HEK293 (cell line): ENCODE measurements at regions not wholly inside any gene's neighbourhood (a gene's known extent, or its start where the extent isn't known, plus 50 kb on each side); places are given as distances from the start of the nearest gene placed in this dataset.

ENCODE experiments used
- CTCF ChIA-PET: fragments of 350-600 bp; formaldehyde crosslinking; extraction: SDS; loops from one replicate; lab custom pipeline; 2021; ENCODE audit warnings: antibody characterized with exemption; lab: Yijun Ruan, JAX
- POLR2A ChIA-PET: fragments of 300-600 bp; formaldehyde crosslinking; extraction: SDS; loops from one replicate; lab custom pipeline; 2020; ENCODE audit warnings: antibody characterized with exemption, inconsistent platforms; lab: Yijun Ruan, JAX
- H3K27ac ChIP-seq: fragments of 200-500 bp; sonication (Bioruptor generic); 2 replicates; pipeline ENCODE4 v1.5.1; 2014; ENCODE audit warnings: low read depth, low read length, control low read depth, inconsistent platforms; ENCODE audit errors: extremely low read depth
- H3K36me3 ChIP-seq, 2 experiments: fragments of 200-500 bp in 1 of 2; sonication (Bioruptor generic) in 1 of 2; 1 replicate in 1 of 2; 2 replicates in 1 of 2; pipeline ENCODE4 v1.5.1; 2014 to 2017; ENCODE audit warnings: inconsistent platforms in 2 of 2, low read length in 2 of 2; ENCODE audit not compliant: control insufficient read depth in 2 of 2, insufficient read depth in 1 of 2
- H3K4me1 ChIP-seq: fragments of 200-500 bp; sonication (Bioruptor generic); 2 replicates; pipeline ENCODE4 v1.5.1; 2014; ENCODE audit warnings: mild to moderate bottlenecking, low read length, inconsistent platforms; ENCODE audit not compliant: control insufficient read depth, insufficient read depth
- H3K4me3 ChIP-seq: 2 replicates; pipeline ENCODE4 v1.5.1; 2011; ENCODE audit warnings: low read depth, mild to moderate bottlenecking, control low read depth, low read length, moderate library complexity
- H3K9me3 ChIP-seq: fragments of 200-500 bp; sonication (Bioruptor generic); 2 replicates; pipeline ENCODE4 v1.5.1; 2014; ENCODE audit warnings: low read depth, low read length, inconsistent platforms; ENCODE audit not compliant: control insufficient read depth, insufficient read depth
- HOXA7 ChIP-seq: sonication (generic); formaldehyde crosslinking; IDR thresholded peaks from 2 replicates; pipeline ENCODE4 v1.8.1; 2022; ENCODE audit warnings: missing genetic modification reagents, borderline replicate concordance
- KLF1 ChIP-seq: fragments of 450-650 bp; formaldehyde crosslinking; IDR thresholded peaks from 2 replicates; pipeline ENCODE4 v1.5.1; 2016; ENCODE audit warnings: missing biosample characterization, missing genetic modification characterization
- PBX3 ChIP-seq: sonication (generic); formaldehyde crosslinking; IDR thresholded peaks from 2 replicates; pipeline ENCODE4 v1.8.1; 2022; ENCODE audit warnings: mild to moderate bottlenecking, moderate library complexity, missing genetic modification reagents
- PRDM10 ChIP-seq: fragments of 450-650 bp; formaldehyde crosslinking; IDR thresholded peaks from 2 replicates; pipeline ENCODE4 v1.5.1; 2016; ENCODE audit warnings: missing biosample characterization, missing genetic modification characterization
- RBAK ChIP-seq: fragments of 450-650 bp; formaldehyde crosslinking; IDR thresholded peaks from 2 replicates; pipeline ENCODE4 v1.5.1; 2016; ENCODE audit warnings: missing biosample characterization, missing genetic modification characterization
- TCF7L2 ChIP-seq: IDR thresholded peaks from 2 replicates; pipeline ENCODE4 v1.6.1; 2011; ENCODE audit warnings: low read depth, mild to moderate bottlenecking, inconsistent platforms, low read length, moderate library complexity, borderline replicate concordance
- ZIC2 ChIP-seq: fragments of 450-650 bp; formaldehyde crosslinking; IDR thresholded peaks from 2 replicates; pipeline ENCODE4 v1.5.1; 2016; ENCODE audit warnings: missing biosample characterization, missing genetic modification characterization
- ZNF10 ChIP-seq: fragments of 450-650 bp; formaldehyde crosslinking; IDR thresholded peaks from 2 replicates; pipeline ENCODE4 v1.5.1; 2017; ENCODE audit warnings: missing biosample characterization, missing genetic modification characterization
- ZNF140 ChIP-seq: fragments of 450-650 bp; formaldehyde crosslinking; IDR thresholded peaks from 2 replicates; pipeline ENCODE4 v1.5.1; 2016; ENCODE audit warnings: missing biosample characterization, missing genetic modification characterization
- ZNF146 ChIP-seq: fragments of 450-650 bp; formaldehyde crosslinking; IDR thresholded peaks from 2 replicates; pipeline ENCODE4 v1.5.1; 2016; ENCODE audit warnings: missing biosample characterization, missing genetic modification characterization
- ZNF211 ChIP-seq: fragments of 450-650 bp; formaldehyde crosslinking; IDR thresholded peaks from 2 replicates; pipeline ENCODE4 v1.5.1; 2016; ENCODE audit warnings: low read depth, missing biosample characterization, missing genetic modification characterization
- ZNF214 ChIP-seq: fragments of 450-650 bp; formaldehyde crosslinking; IDR thresholded peaks from 2 replicates; pipeline ENCODE4 v1.5.1; 2017; ENCODE audit warnings: missing biosample characterization, mild to moderate bottlenecking, missing genetic modification characterization, borderline replicate concordance
- ZNF223 ChIP-seq: fragments of 450-650 bp; formaldehyde crosslinking; IDR thresholded peaks from 2 replicates; pipeline ENCODE4 v1.5.1; 2016; ENCODE audit warnings: missing biosample characterization, missing genetic modification characterization
- ZNF248 ChIP-seq: fragments of 450-650 bp; formaldehyde crosslinking; IDR thresholded peaks from 2 replicates; pipeline ENCODE4 v1.5.1; 2017; ENCODE audit warnings: missing biosample characterization, missing genetic modification characterization
- ZNF302 ChIP-seq: fragments of 450-650 bp; formaldehyde crosslinking; IDR thresholded peaks from 2 replicates; pipeline ENCODE4 v1.5.1; 2016; ENCODE audit warnings: missing biosample characterization, missing genetic modification characterization, low read depth
- ZNF398 ChIP-seq: fragments of 450-650 bp; formaldehyde crosslinking; IDR thresholded peaks from 2 replicates; pipeline ENCODE4 v1.5.1; 2017; ENCODE audit warnings: missing biosample characterization, missing genetic modification characterization
- ZNF423 ChIP-seq: fragments of 450-650 bp; formaldehyde crosslinking; IDR thresholded peaks from 2 replicates; pipeline ENCODE4 v1.5.1; 2016; ENCODE audit warnings: missing biosample characterization, missing genetic modification characterization
- ZNF48 ChIP-seq: fragments of 450-650 bp; formaldehyde crosslinking; IDR thresholded peaks from 2 replicates; pipeline ENCODE4 v1.5.1; 2016; ENCODE audit warnings: missing biosample characterization, missing genetic modification characterization
- ZNF513 ChIP-seq: fragments of 450-650 bp; IDR thresholded peaks from 2 replicates; pipeline ENCODE4 v1.5.1; 2018; ENCODE audit warnings: missing biosample characterization, missing genetic modification characterization
- ZNF610 ChIP-seq: fragments of 450-650 bp; formaldehyde crosslinking; IDR thresholded peaks from 2 replicates; pipeline ENCODE4 v1.5.1; 2016; ENCODE audit warnings: missing biosample characterization, missing genetic modification characterization, borderline replicate concordance
- ZNF639 ChIP-seq: fragments of 450-650 bp; formaldehyde crosslinking; IDR thresholded peaks from 2 replicates; pipeline ENCODE4 v1.5.1; 2016; ENCODE audit warnings: missing biosample characterization, missing genetic modification characterization
- ZNF658 ChIP-seq: fragments of 450-650 bp; formaldehyde crosslinking; IDR thresholded peaks from 2 replicates; pipeline ENCODE4; 2016; ENCODE audit warnings: missing biosample characterization, missing genetic modification characterization
- ZNF664 ChIP-seq: fragments of 450-650 bp; formaldehyde crosslinking; IDR thresholded peaks from 2 replicates; pipeline ENCODE4 v1.5.1; 2016; ENCODE audit warnings: missing biosample characterization, missing genetic modification characterization
- ZNF692 ChIP-seq: fragments of 450-650 bp; formaldehyde crosslinking; IDR thresholded peaks from 2 replicates; pipeline ENCODE4 v1.5.1; 2016; ENCODE audit warnings: missing biosample characterization, missing genetic modification characterization
- ZNF837 ChIP-seq: fragments of 450-650 bp; formaldehyde crosslinking; IDR thresholded peaks from 2 replicates; pipeline ENCODE4 v1.5.1; 2016; ENCODE audit warnings: missing biosample characterization, missing genetic modification characterization

GRCh38 chr3:107124885-107125284, 252.4 kb upstream of the CCDC54 start:
- H3K27ac ChIP-seq = no peak overlapping the region
- POLR2A ChIA-PET = no interaction called here
- H3K4me1 ChIP-seq = no peaks in the 10 kb centered on the region
- TF ChIP-seq ZNF639 = no peak
- no peak for TF ChIP-seq ZNF48
- no peak for TF ChIP-seq ZNF837 (tag by site-specific recombination)
- TF ChIP-seq ZNF610 (tag by site-specific recombination) = no peak
- no peak for TF ChIP-seq HOXA7 (CRISPR knock-in tag)
- TF ChIP-seq ZNF248 (tag by site-specific recombination) = no peak
- no peak for TF ChIP-seq ZIC2 (tag by site-specific recombination)
- no peak for TF ChIP-seq ZNF664 (tag by site-specific recombination)
- no peak for TF ChIP-seq ZNF398 (tag by site-specific recombination)
- TF ChIP-seq ZNF214 = no peak
- no peak for TF ChIP-seq ZNF302 (tag by site-specific recombination)
- TF ChIP-seq ZNF223 = no peak
- TF ChIP-seq TCF7L2 = no peak
- TF ChIP-seq ZNF513 (tag by site-specific recombination) = no peak
- CTCF ChIA-PET = no interaction called here
- no peaks in the 10 kb centered on the region for H3K36me3 ChIP-seq
- H3K4me3 ChIP-seq = no peak overlapping the region
- no peaks in the 10 kb centered on the region for H3K9me3 ChIP-seq

- ChIA-PET CTCF (interaction anchor here (1.1 kb wide), 1 partner anchor 11 kb away, joined by 3 read pairs; no protein-coding TSS in a partner anchor), POLR2A (no interaction called here)
- no peak for TF ChIP-seq ZNF146 (tag by site-specific recombination)
- no peak for TF ChIP-seq ZNF423 (tag by site-specific recombination)
- no peak for TF ChIP-seq ZNF211
- TF ChIP-seq KLF1 = no peak
- no peak for TF ChIP-seq PRDM10 (tag by site-specific recombination)
- no peak for TF ChIP-seq ZNF658 (tag by site-specific recombination)
- TF ChIP-seq ZIC2 (tag by site-specific recombination) = no peak
- no peak for TF ChIP-seq PBX3 (CRISPR knock-in tag)
- TF ChIP-seq ZNF140 (tag by site-specific recombination) = no peak
- no peak for TF ChIP-seq ZNF10 (tag by site-specific recombination)
- TF ChIP-seq ZNF692 (tag by site-specific recombination) = no peak
- no peak for TF ChIP-seq RBAK
These were observed 248.3 kb upstream of the CCDC54 start for GRCh38 chr3:107128946-107129345.

More at GRCh38 chr3:107128946-107129345, 248.3 kb upstream of the CCDC54 start:
- H3K4me3 ChIP-seq = no peak overlapping the region
- no peaks in the 10 kb centered on the region for H3K9me3 ChIP-seq
- H3K4me1 ChIP-seq = no peaks in the 10 kb centered on the region
- no peak overlapping the region for H3K27ac ChIP-seq
- no peaks in the 10 kb centered on the region for H3K36me3 ChIP-seq
